ENCODE measurements at regions not wholly inside any gene's neighbourhood (a gene's known extent, or its start where the extent isn't known, plus 50 kb on each side); places are given as distances from the start of the nearest gene placed in this dataset.

GRCh38 chr5:89299998-89300397, 417.0 kb upstream of the MEF2C start:
- DNase-seq (ENCODE audit: low read depth), result no peak

GRCh38 chr5:89297066-89297465, 414.1 kb upstream of the MEF2C start:
- DNase-seq (ENCODE audit: low read depth), result no peak

GRCh38 chr5:89293810-89294209, 410.8 kb upstream of the MEF2C start:
- no peak for DNase-seq (ENCODE audit: low read depth)

- no peak for DNase-seq (ENCODE audit: low read depth)
Observed at GRCh38 chr5:89292487-89292886, 409.5 kb upstream of the MEF2C start.

- no peak for DNase-seq (ENCODE audit: low read depth)
Observed at GRCh38 chr5:89289604-89290003, 406.6 kb upstream of the MEF2C start.

GRCh38 chr5:89287964-89288363, 405.0 kb upstream of the MEF2C start:
- no peak for DNase-seq (ENCODE audit: low read depth)

- no peak for DNase-seq (ENCODE audit: low read depth)
Observed at GRCh38 chr5:89286320-89286719, 403.3 kb upstream of the MEF2C start.

GRCh38 chr5:89283728-89284493, 400.9 kb upstream of the MEF2C start:
- DNase-seq (ENCODE audit: low read depth), result no peak

- no peak for DNase-seq (ENCODE audit: low read depth)
Observed at GRCh38 chr5:89282554-89283510, 399.8 kb upstream of the MEF2C start.

- DNase-seq (ENCODE audit: low read depth), result no peak
Observed at GRCh38 chr5:89281766-89282553, 399.0 kb upstream of the MEF2C start.

- no peak for DNase-seq (ENCODE audit: low read depth)
Observed at GRCh38 chr5:89281211-89281610, 398.2 kb upstream of the MEF2C start.

- no peak for DNase-seq (ENCODE audit: low read depth)
Observed at GRCh38 chr5:89280103-89281037, 397.4 kb upstream of the MEF2C start.

- no peak for DNase-seq (ENCODE audit: low read depth)
Observed at GRCh38 chr5:89279391-89280036, 396.5 kb upstream of the MEF2C start.

GRCh38 chr5:89277816-89278215, 394.8 kb upstream of the MEF2C start:
- no peak for DNase-seq (ENCODE audit: low read depth)

GRCh38 chr5:89276566-89277305, 393.8 kb upstream of the MEF2C start:
- DNase-seq (ENCODE audit: low read depth), result no peak

GRCh38 chr5:89275066-89275855, 392.3 kb upstream of the MEF2C start:
- DNase-seq (ENCODE audit: low read depth), result no peak

GRCh38 chr5:89273289-89273688, 390.3 kb upstream of the MEF2C start:
- DNase-seq (ENCODE audit: low read depth), result no peak

- no peak for DNase-seq (ENCODE audit: low read depth)
Observed at GRCh38 chr5:89270901-89271300, 387.9 kb upstream of the MEF2C start.

- DNase-seq (ENCODE audit: low read depth), result no peak
Observed at GRCh38 chr5:89269721-89270120, 386.7 kb upstream of the MEF2C start.

All from fibroblast of the conjunctiva (primary cell).